HG03025 (cell line): ENCODE measurements at regions not wholly inside any gene's neighbourhood (a gene's known extent, or its start where the extent isn't known, plus 50 kb on each side); places are given as distances from the start of the nearest gene placed in this dataset.

Experiments used
- ATAC-seq: cut with Tn5 transposase; IDR thresholded peaks from one replicate; pipeline ENCODE4 v1.9.1; 2021; ENCODE audit warnings: mild to moderate bottlenecking, moderate library complexity; ENCODE audit not compliant: unreplicated experiment, low FRiP score

DNA sequence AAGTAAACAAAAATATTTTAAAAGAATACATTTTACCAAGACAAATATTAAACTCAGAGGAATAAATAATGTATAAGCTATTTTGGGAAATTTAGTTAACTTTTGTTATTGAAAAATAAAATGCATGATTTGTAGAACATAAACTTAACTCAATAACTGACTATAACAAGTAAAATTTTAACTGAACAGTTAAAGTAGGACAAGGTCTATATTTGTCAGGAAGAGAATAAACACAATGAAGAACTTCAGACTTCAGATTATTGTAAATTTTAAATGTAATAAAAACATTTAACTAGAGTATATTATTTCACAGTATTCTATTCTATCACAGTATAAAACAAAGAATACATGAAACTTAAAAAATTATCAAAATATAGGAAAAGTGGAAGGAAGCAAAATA lies 948.8 kb upstream of the USP15 start:
- ATAC-seq, result no peak

DNA sequence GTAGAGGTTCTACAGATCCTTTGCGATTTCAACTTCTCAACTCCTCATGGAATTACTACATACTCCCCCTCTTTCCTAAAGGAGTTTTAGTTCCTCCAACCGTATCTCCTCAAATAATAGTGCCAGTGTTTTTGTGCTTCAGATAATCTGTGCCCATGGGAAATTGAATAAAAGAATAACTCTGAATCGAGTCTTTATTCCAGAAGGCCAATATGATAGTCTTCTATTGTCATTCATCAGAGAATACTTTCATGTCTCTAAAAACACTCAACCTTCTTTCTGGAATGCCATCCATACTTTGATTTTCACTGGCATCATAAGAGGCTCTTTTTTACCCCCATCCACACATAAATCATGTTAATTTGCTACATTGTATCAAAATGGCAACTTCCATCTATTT lies 911.3 kb upstream of the USP15 start:
- no peak for ATAC-seq

DNA sequence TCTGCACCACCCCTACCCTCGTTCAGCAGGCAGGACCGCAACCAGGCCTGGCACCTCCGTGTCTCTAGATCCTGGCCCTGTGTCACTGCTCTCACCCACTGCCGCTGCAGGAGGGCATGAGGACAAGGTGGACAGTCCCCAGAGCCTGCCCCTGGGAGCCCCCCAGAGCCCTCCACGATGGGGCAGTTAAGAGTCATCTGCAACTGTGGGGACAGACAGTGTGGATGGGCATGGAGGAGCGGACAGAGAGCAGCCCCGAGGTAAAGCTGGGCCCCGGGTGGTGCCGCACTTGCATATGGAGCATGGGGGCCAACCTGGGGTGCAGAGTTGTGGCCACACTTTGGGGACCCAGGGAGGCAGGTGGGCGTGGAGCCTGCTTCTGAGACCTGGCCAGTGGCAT lies 905.1 kb upstream of the USP15 start:
- ATAC-seq, result no peak

DNA sequence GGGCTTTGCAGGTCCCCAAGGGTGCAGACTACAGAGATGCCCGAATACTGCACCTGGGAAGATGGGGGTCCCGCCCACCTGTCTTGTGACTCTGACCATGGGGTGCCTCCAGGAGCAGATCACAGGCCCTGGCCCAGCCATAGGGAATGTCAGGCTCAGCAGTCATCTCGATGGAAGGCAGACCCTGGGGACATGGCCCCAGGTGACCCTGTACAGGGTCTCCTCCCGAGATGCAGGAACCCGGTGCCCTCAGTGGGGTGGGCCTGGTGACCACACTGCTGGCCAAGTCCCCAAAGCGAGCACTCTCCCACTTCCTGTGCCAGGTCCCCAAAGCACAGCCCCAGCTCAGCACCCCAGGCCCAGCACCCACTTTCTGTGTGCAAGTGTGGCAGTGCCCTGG lies 903.7 kb upstream of the USP15 start:
- no peak for ATAC-seq

DNA sequence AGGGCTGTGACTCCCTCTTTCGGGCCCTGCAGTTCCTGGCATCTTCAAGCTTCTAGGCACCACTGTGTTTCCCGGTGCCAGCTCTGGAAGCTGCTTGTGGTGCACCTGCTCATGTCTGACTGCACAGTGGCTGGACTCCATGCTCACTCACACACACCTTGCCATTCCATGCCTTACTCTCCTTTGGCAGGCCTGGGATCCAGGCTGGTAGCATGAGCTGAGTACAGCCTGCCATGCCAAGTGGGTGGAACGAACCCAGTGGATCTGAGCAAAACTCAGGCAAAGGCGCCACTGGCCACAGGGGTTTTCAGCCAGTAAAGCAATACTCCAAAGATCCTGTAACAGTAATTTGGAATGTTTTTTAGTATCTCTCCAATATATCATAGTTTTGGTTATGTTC lies 902.7 kb upstream of the USP15 start:
- ATAC-seq, result no peak

DNA sequence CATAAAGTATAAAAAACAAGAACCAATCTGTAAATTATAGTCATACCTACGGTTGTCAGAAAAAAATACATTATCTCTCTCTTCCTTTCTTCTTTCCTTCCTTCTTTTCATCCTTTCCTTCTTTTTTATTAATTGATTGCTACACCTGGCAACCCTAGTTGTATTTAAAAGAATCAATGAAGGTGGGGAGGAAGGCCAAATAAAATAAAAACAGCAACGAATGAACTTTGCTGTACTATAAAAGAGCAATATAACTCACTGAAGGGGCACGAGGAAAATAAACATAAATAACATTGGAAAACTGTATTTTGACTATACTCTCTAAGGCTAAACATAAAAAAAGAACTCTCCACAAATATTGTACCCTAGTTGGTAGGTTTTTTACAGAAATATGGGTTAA lies 898.2 kb upstream of the USP15 start:
- no peak for ATAC-seq

DNA sequence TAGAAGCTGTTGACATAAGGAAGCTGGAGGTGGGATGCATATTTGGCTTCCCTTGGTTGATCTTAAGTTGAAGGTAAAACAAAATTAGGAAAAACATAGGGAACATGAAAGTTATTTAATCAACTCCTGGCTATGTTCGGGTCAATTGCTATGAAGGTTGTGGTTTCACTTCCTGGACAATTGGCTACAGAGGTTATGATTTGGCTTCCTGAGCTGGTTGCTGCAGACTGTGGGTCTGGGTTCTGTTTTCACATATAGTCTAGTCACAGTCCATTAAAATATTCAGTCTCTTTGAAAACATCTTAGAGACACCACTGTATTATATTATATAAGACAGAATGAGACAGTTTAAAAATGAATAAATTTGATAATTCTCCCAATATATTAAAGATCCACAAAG lies 895.2 kb upstream of the USP15 start:
- no peak for ATAC-seq

DNA sequence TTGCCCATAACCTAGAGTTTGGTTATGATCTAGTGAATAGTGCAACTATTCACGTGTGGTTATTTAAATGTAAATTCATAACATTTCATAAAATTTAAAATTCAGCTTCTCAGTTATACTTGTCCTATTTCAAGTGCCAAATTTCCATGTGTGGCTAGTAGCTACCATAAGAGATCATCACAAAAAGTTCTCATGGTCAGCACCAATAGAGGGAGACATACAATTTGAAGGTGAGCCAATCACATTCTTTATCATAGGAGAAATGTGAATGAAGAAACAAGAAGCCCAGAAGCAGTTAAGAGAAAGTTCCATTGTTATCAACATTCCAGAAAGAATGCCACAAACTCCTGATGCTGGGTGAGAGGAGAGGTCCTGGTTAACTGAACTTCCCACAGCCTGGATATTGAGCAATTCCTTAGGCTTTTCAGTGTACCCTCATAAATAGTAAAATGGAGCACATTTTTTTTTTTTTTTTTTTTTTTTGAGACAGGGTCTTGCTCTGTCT lies 892.9 kb upstream of the USP15 start:
- ATAC-seq, result no peak

DNA sequence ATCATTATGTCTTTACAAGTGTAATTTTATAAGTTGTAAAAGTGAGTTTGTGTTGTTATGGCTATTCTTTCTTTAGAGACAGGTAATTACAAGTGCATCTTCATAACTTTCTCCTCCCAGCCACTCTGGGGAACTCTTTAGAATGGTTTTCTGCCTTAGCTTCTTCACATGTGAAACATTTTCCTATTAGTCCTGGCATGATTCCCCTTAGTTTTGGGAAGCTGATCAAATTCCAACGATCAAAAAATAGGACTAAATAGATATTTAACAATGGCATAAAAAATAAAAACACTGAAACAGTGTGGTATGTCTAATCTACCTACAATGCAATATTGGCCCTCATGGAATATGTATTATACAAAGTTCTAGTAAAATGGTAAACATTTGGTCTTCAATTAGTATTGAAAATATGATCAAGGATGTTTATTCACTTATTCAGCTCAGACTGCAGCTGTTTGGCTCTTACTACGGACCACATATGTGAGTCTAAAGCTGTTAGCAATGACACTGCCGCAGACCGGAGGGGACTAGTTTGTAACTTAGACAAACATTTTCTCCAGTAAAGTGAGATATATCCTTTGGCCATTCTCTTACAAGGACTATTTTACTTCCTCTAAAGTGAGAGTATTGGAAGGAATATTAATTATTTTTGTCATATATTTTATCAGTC lies 890.8 kb upstream of the USP15 start:
- no peak for ATAC-seq

DNA sequence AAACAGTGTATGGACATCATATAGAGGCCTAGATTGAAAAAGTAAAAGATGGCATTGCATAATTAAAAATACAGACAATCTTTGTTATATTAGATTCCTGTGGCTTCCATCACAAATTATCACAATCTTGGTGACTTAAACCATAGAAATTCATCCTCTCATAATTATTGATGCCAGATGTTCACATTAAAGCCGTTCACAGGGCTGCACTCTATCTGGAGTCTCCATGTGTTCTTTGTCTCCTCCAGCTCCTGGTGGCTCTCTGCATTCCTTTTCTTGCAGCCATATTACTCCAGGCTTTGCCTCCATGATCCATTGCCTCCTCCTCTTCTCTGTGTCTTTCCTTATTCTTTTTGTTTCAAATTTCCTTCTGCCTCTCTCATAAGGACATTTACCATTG lies 875.7 kb upstream of the USP15 start:
- no peak for ATAC-seq

DNA sequence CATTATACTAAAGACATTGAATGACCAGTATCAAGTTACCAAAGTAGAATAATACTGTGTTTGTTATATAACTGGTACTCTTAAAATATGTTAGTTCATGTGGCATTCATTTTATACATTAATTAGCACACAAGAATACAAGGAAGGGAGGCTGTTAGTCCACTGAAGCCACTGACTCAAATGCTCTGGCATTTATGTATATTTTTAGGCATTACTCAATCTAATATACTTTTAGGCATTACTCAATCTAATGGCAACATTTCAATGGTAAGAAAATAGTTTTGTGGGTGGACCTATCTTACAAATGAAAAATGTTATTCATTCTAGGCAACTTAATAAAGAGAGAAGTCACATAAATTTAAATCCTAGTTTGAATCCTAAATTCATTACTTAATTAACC lies 874.4 kb upstream of the USP15 start:
- ATAC-seq, result no peak

DNA sequence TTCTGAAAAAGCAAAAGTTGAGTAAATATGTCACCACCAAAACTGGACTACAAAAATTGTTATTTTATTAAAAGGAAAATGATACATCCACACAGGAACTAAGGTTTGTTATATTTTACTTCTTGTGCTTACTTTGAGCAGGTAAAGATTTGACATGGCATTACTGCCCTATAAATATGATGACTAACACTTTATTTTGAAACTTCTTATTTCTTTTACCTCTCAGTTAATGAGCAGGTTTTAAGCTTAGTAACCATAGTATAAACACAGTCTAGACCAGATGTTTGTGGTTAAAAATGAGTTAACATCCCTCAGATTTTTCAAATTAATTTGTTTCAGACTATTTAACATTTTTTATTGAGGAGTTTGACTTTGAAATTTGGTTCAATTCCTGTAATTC lies 862.5 kb upstream of the USP15 start:
- no peak for ATAC-seq

DNA sequence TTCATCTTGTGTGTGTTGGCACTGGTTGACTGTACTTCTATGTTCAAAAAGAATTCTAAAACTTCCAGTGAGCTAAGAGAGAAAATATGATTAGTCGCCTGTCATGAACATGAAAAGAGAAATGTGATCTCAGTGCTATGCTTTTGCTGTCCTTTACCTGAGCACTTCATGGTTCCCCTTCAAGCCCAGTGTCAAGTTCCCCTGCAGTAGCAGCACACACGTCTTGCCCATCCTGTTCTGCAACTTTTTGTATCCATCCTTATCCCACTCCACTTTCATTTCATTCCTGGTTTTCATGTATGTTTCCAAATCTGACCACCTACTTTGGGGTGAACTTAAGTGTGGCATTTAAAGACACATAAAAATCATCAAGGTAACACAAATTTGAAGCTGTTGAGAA lies 848.0 kb upstream of the USP15 start:
- ATAC-seq, result no peak

DNA sequence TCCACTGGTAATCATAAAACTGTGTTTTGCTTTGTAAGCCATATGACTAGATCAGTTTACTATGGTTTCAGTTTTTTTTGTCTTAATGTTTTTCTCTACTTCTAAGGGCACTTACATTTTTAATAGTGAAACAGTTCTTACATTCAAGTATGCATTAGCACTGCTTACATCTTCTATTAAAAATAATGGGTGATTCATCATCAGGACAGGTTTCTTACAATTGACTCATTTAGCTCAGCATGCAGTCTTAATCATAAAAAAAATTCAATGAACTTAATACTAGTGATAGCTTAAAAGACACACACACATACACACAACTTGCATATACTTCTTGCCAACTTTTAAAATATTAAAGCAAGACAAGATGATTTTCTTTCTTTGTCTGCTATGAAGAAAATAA lies 845.7 kb upstream of the USP15 start:
- ATAC-seq, result no peak

DNA sequence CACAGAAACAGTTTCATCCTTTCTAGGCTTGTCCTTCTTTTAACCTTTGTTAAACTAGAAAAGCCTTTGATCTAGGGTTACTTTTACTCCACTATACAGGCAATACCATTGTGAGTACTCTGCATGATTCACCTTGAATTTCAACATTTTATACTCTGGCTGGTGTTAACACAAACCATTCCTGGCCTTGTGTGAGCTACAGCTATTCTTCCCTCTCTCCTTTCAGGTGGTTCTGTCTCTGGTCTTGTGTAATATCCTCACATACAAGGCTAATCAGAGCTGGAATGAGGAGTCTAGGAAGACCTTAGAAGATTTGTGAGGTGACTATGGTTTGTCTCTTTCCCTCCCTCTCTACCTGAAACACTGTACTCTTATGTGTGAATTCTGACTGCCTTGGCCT lies 837.4 kb upstream of the USP15 start:
- ATAC-seq, result no peak

DNA sequence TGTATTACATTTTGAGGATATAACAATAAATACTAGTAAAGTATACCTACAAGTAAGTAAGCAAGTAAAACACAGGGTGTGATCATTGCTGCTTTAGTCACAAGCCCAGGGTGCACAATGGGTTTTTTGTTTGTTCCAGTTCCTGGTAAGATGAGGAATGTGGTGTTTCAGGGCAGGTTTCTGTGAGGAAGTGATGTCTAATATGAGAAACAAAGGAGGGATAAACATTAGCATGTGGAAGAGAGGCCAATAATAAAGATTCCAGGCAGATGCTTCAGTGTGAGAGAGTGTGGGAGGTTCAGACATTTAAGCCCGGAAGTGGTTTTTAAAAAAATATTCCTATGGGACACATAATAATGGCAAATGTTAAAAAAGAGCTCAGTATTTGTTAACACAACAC lies 808.1 kb upstream of the USP15 start:
- ATAC-seq, result no peak

DNA sequence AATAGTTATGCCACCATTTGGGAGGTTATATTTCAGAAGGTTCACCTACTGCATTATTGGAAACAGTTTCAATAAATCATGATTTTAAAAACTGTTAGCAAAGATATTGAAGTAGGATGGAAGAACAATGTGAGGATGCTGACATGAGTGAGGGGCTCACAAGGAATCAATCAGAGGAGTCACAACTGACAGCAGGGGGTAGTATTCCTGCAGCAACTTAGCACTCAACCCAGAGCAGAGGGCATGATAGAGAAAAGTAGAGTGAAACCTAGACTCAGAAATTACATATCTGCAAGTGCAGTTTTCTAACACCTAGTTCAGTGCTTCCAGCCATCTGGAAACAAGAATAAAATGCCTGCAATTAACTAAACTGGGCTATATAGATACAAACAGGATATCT lies 772.5 kb upstream of the USP15 start:
- ATAC-seq, result no peak

DNA sequence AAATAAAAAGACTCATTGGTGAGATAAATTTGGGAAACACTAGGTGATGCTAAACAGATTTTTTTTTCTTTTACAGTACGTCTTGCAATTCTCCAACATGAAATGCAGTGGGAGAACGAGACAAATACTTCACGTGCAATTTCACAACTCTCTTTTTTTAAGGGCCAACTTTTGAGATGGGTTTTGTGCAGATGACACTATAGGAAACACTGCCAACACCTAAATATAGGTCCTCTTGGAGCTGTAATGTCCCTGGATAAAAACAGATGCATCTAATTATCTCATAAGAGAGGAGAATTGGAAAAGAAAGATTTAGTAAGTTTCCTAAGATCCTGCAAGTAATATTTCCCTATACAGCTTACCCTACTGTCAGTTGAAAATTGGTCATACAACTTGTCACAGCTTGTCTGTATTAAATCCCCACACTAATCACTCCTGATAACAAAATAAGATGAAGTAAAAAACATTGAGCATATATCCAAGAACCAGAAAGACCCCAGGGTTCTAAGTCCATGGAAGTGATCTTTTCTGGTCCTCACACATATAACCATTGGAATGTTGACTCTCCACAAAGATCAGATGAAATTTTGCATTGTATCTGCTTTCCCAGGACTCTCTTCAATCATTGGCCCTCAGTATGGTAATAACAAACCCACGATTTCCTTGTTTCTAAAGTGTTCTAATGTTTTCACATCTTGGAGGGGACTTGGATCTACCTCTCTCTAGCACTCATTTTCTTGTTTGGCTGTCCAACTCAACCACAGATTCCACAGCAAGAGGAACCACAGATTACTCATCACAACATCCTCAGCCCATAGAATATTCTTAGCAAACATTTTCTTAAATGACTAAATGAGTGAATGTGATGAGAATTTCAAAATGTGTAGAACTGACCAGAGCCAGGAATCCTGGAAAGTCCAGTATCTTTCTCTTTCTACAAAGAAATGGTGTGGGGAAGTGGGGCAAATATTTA lies 769.4 kb upstream of the USP15 start:
- no peak for ATAC-seq

DNA sequence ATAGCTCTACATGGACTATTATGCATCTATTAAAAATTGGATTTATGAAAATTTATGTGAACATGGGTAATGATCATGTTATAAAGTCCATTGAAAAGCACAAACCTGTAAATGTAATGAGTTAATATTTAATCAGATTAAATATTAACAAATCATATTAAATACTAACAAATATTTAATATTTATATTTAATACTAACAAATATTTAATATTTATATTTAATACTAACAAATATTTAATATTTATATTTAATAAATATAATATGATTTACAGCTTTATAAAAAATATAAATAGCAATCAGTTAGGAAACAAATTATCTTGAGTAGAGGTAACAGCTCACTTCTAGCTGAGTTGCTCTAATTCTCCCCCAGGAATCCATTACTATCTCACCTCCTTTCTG lies 758.0 kb upstream of the USP15 start:
- ATAC-seq, result no peak

DNA sequence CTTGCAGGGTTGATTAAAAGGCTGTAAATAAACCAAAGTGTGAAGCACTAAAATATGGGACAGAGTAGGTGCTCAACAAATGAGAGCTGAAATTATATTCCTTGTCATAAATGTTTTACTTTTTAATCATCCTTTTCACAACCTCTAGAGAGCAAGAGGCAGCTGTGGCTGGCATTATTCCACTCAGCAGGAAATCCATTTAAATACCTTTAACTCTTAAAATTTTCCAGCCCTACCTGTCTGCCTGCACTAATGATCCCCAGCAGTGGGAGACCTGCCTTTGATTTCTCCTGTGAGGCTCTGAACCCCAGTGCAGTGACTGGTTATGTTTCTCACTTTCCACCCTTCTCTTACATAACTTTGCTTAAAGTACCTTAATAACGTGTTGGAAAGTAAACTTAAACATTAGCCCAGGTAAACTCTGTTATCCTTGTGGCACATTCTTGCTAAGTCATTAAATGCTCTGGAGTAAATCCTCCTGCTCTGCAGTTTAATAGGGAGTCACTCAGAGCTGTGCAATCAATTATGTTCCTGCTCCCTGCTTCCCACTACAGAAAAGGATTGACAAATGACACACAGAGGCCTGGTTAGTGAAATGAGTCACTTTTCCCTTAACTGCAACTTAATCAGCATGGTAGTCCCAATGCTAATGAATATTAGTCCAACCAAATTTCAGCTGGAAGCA lies 755.7 kb upstream of the USP15 start:
- no peak for ATAC-seq

DNA sequence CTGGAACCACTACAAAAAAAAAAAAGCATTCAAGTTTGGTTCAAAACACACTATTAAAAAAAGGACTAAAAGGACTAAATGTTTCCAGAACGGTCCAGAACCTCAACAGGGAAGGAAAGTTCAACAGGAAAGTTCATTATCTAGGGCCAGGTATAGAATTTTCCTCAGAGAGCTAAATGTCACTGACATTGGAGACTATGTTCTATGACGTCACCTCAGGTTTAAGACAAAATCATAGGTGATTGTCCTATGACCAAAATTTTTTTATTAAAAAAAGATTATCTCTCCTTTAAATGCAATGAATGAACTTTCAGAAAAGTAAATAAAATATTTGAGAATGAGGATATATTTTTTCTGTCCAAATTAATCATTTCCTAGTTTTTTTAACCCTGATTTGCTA lies 746.7 kb upstream of the USP15 start:
- no peak for ATAC-seq
